CD1c-positive myeloid dendritic cell (primary cell): ENCODE measurements at regions not wholly inside any gene's neighbourhood (a gene's known extent, or its start where the extent isn't known, plus 50 kb on each side); places are given as distances from the start of the nearest gene placed in this dataset.

ENCODE experiments used
- DNase-seq: peaks from one replicate; pipeline ENCODE4 v3.0.0-alpha.2; 2016; ENCODE audit errors: extremely low spot score

DNA sequence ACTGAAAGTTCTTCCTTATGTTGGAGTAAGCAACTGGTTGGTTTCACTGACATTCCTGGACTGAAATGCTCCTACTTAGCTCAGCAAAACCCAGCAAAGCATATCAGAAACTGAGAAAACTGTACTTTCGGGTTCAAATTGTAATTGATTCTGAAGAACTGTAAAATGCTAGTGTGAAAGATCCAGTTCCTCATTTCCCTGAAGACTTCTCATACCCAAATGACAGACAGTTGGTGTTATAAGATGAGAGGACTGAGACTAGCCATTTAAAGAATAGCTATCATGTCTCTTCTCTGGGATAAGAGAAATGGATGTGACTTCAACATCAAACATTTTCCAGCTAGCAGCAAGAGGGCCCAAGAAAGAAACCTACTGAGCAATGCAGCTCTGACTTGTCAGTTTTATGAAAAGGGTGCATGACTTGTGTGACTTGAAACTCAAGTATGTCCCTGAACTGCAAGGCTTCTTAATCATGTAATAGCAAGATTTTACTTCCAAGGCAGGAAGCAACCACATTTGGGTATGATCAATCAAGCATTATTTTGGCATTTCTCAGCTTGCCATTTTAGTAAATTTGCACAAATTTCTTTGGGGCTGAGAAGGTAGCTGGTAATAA lies 420.3 kb upstream of the MMADHC start:
- DNase-seq: no peak

DNA sequence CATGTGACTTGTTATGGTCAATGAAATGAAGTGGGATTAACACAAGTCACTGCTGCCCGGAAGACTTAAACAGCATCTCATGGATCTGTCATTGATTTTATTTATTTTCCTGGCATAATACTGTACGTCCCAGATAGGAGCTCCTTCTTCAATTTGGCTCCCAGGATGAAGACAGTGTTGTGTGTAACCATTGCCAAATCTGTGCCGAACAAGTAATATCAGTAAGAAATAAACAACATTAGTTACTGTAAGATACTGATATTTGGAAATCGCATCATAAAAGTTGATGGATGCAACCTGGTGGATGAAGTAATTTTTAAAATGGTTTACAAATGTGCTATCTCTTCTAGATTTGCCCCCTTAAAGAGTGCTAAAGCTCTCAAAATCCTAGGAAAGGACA lies 419.0 kb upstream of the MMADHC start:
- no peak for DNase-seq

DNA sequence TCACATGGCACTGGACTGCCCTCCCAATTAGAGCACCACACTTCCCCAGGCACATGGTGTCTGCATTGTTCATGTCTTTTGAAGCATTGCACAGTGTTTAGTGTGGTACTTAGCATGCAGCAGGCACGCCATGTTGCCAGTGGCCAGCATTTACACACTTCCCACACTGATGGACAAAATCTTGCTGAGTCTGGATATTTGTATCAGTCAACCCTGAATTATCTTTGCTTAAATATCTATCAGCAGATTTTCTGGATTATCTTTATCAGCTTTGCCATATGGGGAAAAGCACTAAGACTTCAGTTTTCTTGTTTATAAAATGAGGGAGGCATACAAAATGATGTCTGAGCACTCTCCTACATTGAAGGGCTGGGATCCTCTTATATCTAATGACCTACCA lies 416.0 kb upstream of the MMADHC start:
- no peak for DNase-seq

DNA sequence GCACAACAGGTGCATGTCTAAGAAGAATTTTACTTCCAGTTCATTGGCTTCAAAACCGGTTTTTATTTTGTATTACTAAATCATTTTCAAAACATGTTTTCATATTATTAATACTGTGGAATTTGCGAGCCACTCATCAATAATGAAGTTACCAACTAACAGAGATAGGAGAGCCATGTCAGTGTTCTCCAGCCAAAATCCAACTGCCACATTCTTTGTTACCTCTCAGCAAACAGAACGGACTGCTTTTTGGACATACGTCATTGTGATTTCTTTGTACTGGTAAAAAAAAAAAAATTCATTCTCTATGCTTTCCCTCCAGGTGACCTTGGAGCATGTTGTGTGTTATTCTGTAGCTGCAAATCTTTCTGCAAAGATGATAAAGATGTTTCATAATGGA lies 414.2 kb upstream of the MMADHC start:
- DNase-seq: no peak

DNA sequence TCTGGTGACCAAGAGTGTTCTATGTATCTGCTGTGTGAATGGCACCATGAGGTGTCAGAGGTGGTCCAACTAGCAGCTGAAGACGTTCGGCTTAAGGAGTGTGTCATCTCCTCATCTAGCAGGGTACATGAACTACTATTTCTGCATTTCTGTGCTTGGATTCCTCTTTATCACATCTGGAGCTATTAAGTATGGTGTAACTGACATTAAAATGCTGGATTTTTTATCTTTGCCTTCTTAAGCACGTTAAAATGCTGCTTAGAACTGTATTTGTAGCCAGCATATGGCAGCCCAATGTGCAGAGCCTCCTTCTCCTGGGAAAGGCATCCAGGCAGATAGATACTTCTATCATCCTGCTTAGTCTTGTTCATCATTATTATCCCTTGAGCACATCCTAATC lies 409.3 kb upstream of the MMADHC start:
- DNase-seq: no peak

DNA sequence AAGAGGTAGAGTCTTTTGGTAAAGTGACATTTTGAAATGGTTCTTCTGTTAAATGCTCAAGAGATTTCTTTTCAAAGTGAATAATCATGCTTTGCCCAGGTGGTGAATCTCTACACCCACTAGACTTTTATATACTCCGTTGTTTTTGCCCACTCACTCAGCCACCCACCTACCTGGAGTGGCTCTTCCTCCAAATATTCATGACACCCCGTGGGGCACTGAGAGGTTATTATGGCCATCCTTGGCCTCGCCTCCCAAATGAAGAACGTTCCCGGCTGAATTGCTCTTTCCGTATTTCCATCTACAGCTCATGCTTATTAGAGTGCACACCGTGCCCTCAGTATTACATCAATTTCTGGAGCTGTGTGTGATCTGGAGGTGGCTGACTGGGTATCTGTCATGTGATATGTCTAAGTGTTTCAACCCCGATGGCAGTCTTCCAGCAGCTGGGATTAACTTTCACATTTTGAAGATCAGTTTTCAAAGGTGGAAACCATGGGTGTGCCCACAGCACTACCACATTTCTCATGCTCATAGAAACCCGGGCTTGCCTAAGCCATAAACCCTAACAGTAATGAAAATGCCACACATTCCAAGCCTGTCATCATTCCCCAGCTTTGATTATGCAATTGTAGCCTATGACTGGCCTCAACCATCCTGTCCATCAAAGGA lies 406.6 kb upstream of the MMADHC start:
- no peak for DNase-seq

DNA sequence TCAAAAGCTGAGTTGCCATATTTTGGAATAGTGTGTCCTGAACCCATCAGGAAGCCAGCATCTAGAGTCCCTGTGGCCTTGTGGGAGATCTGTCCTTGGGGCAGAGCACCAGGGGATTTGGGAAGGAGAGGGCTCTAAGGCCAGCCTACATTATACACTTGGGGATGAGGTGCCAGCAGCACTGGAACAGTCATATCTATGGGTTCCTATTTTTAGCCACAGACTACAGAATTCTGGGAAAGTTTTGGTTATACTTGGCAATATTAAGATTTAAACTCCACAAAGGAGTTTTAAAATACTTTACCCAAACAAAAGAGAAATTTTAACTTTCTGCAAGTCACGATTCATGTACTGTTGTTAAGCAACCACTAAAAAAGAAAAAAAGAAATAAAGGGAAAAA lies 405.7 kb upstream of the MMADHC start:
- no peak for DNase-seq

DNA sequence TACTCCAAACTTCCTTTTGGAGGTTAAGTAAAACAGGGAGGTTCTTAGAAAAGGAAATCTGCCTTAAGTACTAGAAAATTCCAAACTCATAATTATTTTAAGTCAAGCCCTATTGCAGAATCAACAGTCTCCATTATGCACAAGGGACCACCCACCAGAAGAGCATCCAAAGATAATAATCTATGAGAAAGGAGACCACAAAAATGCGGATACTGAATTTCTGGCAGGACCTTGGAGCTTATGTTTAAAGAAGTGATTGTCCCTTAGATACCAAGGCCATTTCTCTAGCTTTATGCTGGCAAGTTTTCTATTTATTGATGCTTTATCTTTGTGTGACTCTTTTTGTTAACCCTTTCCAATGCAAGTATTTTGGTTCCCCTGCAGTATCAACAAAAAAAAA lies 404.0 kb upstream of the MMADHC start:
- no peak for DNase-seq

DNA sequence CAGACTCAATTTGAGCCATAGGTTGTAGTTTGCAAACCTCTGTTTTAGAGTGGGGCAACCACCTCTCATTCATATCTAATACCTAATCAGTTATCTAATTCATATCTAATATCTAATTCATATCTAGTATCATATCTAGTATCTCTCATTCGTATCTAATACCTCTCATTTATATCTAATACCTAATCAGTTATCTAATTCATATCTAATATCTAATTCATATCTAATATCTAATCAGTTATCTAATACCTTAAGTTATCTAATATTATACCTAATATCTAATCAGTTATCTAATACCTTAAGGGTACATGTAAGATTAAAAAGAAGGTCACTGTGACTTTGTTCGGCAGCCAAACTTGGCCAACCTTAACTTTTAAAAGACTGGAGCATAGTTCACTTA lies 403.4 kb upstream of the MMADHC start:
- no peak for DNase-seq

DNA sequence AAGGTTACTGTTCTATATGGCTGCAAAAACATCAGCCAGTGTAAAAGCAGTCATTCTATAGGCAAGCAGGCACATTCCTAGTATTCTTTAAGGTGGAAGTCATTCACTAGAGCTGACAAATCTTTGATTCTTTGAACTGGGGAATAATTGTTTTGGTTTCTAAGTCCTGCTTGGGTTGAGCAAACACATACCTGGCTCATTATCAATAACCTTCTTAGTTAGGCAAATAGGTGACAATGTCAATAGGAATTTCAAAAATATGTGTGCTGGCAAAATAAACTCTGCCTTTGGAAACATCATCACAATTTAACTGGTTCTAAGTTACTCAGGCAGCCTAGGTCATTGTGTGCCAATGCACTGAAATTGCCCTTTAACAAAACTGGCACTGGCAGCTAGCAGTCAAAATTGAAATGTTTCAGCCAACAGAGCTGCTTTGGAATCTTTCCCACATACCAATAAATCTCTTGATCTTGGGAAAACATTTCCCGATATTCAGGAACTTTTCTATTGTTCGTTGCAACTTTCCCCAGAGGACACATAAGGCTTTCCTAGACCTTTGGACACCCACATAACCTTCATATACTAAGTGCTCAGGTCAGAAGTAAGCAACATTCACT lies 402.0 kb upstream of the MMADHC start:
- DNase-seq: no peak

DNA sequence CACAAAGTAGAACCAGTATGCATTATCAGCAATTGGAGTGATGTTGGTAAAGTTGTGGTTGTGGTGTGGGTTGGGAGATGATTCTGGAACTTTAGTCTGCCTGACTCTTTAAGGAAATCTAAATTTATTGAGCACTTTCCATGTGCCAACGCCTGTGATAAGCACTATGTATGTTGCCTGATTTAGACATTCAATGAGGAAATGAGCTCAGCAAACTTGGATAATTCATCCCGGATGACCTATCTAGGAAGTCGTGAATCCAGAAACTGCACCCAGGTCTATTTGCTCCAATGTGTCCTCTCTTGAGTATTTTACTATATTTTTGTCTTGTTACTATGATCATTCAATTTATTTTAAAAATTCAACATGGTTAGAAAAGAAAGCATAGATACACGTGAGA lies 400.8 kb upstream of the MMADHC start:
- DNase-seq: no peak

DNA sequence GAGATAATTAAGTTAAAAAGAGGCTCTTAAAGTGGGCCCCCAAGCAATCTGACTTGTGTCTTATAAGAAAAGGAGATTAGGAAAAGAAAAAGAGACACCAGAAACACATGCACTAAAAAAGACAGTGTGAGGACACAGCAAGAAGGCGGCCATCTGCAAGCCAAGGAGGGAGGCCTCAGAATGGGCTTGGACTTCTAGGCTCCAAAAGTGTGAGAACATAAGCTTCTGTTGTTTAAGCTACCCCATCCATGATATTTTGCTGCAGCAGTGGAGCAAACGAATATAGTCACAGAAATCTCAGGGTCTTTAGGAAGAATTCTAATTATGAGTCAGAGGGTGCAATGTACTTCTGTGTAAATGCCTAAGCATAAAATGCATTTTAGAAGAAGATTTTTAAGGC lies 399.3 kb upstream of the MMADHC start:
- DNase-seq: no peak

DNA sequence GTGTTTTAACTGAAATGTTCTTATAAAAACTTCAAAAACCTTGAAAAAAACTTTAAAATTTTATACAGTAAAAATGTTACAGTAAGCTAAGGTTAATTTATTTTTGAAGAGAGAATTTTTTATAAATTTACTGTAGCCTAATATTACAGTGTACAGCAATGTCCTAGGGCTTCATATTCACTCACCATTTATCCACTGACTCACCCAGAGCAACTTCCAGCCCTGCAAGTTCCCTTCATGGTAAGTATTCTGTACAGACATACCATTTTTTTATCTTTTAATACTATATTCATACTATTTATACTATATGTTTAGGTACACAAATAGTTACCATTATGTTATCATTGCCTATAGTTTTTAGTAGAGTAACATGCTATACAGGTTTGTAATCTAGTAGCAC lies 396.7 kb upstream of the MMADHC start:
- DNase-seq: no peak

DNA sequence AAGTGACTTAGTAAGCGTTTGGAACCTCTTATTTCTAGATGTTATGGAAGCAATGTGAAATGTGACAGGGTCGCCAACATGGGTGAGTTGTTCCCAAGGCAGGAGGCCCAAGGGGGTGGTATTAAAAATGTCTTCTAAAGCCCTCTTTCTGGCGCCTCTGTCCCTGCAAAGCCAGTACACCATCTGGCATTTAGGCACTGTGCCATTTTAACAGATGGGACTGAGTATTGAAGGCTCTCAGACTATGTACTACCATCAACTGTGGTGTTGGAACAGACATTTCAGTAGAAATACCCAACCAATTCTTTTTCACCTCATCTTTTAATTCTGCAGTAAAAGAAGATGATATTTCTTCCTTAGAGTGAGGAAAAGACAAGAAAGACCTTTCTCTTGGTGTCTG lies 384.5 kb upstream of the MMADHC start:
- no peak for DNase-seq

DNA sequence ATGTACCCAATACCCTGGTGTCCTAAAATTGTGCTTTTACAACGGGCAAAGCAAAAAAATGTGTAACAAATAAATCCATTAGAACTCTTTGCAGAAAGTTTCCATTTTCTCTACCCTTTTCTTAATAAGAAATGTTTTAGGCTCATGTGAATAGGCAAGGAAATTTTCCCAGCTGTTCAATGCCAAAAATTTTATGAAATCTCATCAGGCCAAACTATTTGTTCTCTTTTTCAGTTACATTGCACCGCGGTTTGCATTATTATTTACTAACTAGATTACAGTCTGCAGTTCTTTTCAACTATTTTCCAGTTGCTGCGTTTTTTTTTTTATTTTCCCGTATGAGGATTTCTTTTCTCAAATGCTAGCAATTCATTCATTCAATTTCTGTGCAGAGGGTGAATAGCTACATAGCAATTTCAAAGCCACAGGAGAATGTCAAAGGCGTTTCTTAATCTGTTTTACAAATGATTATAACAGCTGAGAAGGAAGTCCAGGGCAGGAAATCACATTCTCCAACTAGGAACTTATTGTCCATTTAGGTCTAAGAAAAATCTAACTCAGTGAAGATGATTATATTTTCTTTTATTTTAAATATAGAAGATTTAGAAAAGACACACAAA lies 367.5 kb upstream of the MMADHC start:
- DNase-seq: no peak

DNA sequence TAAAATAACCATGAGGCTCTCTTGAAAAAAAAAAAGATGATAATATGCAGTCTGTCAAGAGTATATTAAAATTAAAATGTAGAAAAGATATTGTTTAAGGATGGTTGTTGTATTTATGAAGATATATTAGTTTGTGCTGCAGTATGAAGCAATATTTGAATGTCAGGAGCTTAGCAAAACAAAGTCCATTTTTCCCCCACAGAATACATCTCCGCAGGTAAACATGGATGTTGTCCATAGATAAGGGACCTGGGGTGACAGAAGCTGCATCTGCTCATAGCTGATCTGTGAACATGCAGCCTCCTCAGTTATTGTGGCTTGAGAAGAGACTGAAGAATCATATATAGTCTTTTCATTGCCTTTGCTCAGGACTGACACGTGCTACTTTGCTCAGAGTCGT lies 366.1 kb upstream of the MMADHC start:
- no peak for DNase-seq

DNA sequence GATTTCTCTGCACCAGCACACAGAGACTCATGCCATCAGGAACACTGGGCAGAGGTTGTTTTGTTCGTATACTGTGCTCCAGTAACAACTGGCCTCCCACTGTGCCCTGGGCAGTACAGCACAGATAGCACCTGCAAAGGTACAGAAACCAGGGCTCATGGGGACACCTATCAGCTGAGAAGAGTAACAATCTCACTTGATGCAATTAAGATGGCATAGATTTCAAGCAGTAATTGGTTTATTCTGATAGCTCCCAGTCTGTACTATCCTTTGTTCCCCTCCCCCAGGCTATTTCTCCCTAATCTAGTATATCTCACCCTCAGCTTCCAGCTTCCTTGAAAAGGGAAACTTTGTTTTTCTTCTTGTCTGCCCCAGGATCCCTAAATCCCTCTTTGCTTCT lies 343.9 kb upstream of the MMADHC start:
- no peak for DNase-seq

DNA sequence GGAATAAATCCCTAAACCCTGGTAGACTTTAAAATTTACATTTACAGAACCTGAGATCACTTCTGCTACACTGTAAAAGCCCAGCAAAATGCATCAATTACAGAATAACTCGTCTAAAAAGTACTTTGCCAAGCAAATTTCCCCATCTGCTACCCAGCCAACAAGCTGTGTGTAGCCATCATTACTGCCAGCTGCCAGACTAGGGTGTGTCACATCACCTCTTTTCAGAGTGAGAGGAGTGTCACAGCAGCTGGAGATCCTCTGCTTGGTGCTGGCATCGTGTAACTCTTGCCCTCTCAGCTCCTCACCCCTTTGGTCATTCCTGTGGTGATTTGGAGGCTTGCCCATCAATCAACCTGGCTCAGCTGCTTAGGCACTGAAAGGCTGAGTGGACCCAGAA lies 340.4 kb upstream of the MMADHC start:
- no peak for DNase-seq

DNA sequence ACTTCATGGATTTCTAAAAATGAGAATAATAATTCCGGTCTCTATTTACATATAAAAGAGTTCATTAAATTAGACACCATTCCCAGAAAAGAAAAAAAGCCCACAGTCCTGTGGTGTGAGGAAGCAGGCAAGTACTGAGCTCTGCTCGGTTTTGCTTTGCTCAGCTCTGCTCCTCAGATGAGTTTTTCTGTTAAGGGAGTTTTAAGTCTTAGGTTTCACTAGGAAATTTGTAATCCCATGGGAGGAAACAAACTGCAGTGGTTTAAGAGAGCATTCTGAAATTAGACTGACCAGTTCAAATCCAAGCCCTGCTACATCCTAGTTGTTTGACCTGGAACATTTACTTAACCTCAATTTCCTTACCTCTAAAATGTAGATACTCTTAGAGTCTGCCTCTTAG lies 338.6 kb upstream of the MMADHC start:
- DNase-seq: no peak

DNA sequence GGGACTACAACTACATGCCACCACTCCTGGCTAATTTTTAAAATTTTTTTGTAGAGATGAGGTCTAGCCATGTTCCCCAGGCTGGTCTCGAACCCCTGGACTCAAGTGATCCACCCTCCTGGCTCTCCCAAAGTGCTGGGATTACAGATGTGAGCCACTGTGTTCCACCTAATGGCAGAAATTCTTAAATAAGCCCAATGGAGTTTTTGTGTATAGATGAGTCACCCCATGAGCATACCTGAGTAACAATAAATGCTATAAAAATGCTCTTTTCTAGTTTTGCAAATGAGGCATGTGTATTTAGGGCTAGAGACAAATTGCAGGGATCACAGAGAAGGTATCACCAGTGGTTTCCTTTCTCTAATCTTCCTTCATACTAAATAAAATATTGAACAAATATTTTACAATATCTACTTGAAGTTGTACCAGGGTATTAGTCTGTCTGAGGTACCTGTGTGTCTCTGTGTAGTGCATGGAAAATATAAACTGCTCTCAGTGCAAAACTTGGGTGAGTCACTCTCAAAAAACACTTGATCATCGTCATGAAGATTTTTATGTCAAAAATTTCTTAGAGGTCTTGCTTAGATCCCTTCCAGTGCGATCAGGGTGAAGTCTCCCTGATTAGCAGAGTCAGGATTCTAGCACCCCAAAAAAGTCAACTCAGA lies 337.1 kb upstream of the MMADHC start:
- DNase-seq: no peak

DNA sequence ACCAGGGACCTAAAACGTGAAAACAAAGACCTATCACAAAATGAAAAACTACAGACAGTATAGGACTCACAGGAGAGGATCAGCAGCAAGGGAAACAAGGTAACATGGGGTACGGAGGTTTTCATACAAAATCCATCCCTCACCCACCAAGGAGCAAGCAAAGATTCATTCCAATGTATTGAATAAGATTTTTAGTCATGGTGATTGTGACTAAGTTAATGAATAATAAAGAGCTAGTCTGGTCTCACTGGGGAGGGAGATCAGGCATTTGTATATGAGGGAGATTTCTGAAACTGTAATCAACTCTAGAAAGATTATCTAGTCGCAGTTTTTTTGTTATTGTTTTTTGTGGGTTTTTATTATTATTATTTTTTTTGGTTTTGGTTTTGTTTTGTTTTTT lies 336.5 kb upstream of the MMADHC start:
- DNase-seq: no peak

DNA sequence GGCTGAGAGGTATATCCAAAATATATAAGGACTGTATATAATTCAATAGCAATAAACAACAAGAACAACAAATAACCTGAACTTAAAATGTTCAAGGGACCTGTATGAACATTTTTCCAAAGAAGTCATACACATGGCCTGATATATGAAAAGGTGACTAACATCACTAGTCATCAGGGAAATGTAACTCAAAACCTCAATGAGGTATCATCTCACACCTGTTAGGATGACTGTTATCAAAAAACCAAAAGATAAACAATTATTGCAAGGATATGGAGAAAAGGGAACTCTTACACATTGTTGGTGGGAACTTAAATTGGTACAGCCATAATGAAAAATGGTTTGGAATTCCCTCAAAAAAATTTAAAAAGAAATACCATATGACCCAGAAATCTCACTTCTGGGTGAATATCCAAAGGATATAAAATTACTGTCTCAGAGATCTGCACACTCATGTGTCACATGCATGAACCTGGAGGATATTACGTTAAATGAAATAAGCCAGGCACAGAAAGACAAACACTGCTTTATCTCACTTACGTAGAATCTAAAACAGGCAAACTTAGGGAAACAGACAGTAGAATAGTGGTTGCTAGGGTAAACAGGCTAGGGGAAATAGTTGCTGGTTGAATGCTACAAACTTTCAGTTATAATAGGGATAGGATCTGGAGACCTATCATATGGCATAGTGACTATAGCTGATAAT lies 334.5 kb upstream of the MMADHC start:
- no peak for DNase-seq
